Ovary (tissue), 7 donors: ENCODE measurements at regions not wholly inside any gene's neighbourhood (a gene's known extent, or its start where the extent isn't known, plus 50 kb on each side); places are given as distances from the start of the nearest gene placed in this dataset.

Experiments used
- DNase-seq, 5 donors: peaks; one replicate each; pipeline ENCODE4 v3.0.0-alpha.2; 2019 to 2020
- H3K27ac ChIP-seq, 2 donors: fragments of 200-600 bp; one replicate each; pipeline versions ENCODE4 v1.5.1 to v1.8.0; 2019 to 2022
- H3K27me3 ChIP-seq: fragments of 200-600 bp; one replicate; pipeline ENCODE4 v1.8.0; 2022
- H3K36me3 ChIP-seq: fragments of 200-600 bp; sonication (generic); one replicate; pipeline ENCODE4 v1.5.1; 2019
- H3K4me1 ChIP-seq: one replicate; pipeline ENCODE4 v1.8.1; 2013; ENCODE audit warnings: mild to moderate bottlenecking, moderate library complexity; ENCODE audit not compliant: insufficient read depth
- H3K4me3 ChIP-seq: fragments of 200-600 bp; sonication (generic); one replicate; pipeline ENCODE4 v1.5.1; 2017
- H3K9me3 ChIP-seq, 2 donors: fragments of 200-600 bp in 1 of 2; sonication (generic) in 1 of 2; one replicate each; pipeline versions ENCODE4 v1.5.1 to v1.8.1; 2013 to 2019; ENCODE audit warnings: mild to moderate bottlenecking in 1 of 2, moderate library complexity in 1 of 2
- EP300 ChIP-seq: sonication (generic); formaldehyde crosslinking; IDR thresholded peaks from one replicate; pipeline ENCODE4 v1.6.1; 2017; ENCODE audit warnings: antibody characterized with exemption
- POLR2A ChIP-seq: fragments of 450-650 bp; IDR thresholded peaks from one replicate; pipeline ENCODE4 v1.6.1; 2017; ENCODE audit warnings: antibody characterized with exemption, mild to moderate bottlenecking, moderate library complexity
- WGBS, 3 donors: extraction: QIAGEN DNeasy Blood & Tissue Kit in 1 of 3; methylation state at CpG; one replicate each; pipeline versions ENCODE4 v1.1.5 to v1.1.7; 2013 to 2017; 5-methylcytosine and 5-hydroxymethylcytosine counted together
- intact Hi-C, 4 donors: fragments of 100-400 bp; cut with DNase I; formaldehyde crosslinking; loops; one replicate each; pipeline versions ENCODE4 v1.11.0 to v1.15.1; 2022 to 2023
- TF ChIP-seq, protein P1 (sequence below), 3 donors: fragments of 450-650 bp in 2 of 3; fragments of 200-600 bp in 1 of 3; IDR thresholded peaks; one replicate each; pipeline versions ENCODE4 v1.5.1 to v1.8.0; 2016 to 2022; ENCODE audit warnings: antibody characterized with exemption in 3 of 3, mild to moderate bottlenecking in 1 of 3
- donor health status: DM: no; HTN: no; CAD: no; lungs with moderate emphysema.
- donor health status: DM: no; HTN: no; CAD: no.
- donor health status: Bipolar disorder and iron deficiency.
- donor health status: DM: no; HTN: no; CAD: no.
- donor health status: DM: yes; HTN: yes; CAD: no.

DNA sequence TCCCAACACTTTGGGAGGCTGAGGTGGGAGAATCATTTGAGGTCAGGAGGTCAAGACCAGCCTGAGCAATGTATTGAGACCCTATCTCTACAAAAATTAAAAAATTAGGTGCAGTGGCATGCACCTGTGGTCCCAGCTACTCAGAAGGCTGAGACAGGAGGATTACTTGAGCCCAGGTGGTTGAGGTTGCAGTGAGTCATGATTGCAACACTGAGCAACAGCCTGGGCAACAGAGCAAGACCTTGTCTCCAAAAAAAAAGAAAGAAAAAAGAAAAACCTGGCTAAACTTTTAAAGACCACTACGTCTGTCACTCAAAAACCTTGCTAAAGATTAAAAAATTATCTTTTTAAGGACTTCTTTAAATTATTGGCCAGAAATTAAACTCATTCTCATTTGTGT is 59.8 kb upstream of the ABCA1 start:
- H3K9me3 ChIP-seq: no peaks in the 10 kb centered on the region
- no peaks in the 10 kb centered on the region for H3K27me3 ChIP-seq
- TF ChIP-seq, protein P1, sequence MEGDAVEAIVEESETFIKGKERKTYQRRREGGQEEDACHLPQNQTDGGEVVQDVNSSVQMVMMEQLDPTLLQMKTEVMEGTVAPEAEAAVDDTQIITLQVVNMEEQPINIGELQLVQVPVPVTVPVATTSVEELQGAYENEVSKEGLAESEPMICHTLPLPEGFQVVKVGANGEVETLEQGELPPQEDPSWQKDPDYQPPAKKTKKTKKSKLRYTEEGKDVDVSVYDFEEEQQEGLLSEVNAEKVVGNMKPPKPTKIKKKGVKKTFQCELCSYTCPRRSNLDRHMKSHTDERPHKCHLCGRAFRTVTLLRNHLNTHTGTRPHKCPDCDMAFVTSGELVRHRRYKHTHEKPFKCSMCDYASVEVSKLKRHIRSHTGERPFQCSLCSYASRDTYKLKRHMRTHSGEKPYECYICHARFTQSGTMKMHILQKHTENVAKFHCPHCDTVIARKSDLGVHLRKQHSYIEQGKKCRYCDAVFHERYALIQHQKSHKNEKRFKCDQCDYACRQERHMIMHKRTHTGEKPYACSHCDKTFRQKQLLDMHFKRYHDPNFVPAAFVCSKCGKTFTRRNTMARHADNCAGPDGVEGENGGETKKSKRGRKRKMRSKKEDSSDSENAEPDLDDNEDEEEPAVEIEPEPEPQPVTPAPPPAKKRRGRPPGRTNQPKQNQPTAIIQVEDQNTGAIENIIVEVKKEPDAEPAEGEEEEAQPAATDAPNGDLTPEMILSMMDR (IDR thresholded peaks at IDR 0.05): no peak
- TF ChIP-seq EP300 (no peak), POLR2A (no peak)
- peaks cover 14% of the 10 kb centered on the region for H3K4me1 ChIP-seq
- WGBS, 3 donors: 88 to 100% (median 94%) methylated on average over 1 of the region's 1 CpG
- intact Hi-C loops: loop anchor here in 1 of 4 donors (10.0 kb wide), 1 partner anchor 53 kb away; no protein-coding TSS in a partner anchor
- DNase-seq: no peak
- H3K4me3 ChIP-seq: no peak overlapping the region
- H3K36me3 ChIP-seq: no peaks in the 10 kb centered on the region
- no peak overlapping the region for H3K27ac ChIP-seq

DNA sequence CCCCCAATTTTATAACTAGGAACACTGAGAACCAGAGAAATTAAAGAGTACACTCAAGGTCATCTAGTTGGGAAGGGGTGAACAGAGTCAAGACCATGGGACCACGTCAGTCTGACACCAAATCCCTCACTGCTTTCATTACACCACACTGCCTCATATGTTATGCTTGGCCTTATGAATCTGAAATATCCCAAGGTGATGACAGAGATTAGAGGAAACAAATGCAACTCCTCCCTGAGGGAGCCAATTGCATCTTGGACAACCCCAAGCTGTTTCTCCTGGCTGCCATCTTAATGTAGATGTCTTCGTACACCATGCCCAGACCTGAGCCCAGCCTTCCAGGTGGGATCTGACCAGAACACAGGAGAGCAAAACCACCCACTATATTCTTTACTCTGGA is 60.6 kb upstream of the ABCA1 start:
- H3K4me1 ChIP-seq: peaks cover 9% of the 10 kb centered on the region
- intact Hi-C loops: loop anchor here in 1 of 4 donors (10.0 kb wide), 1 partner anchor 54 kb away; no protein-coding TSS in a partner anchor
- H3K27ac ChIP-seq: no peak overlapping the region
- 78 to 90% (median 88%) methylated on average over 2 of the region's 2 CpGs for WGBS, 3 donors
- no peaks in the 10 kb centered on the region for H3K27me3 ChIP-seq
- H3K4me3 ChIP-seq: no peak overlapping the region
- no peaks in the 10 kb centered on the region for H3K36me3 ChIP-seq
- no peaks in the 10 kb centered on the region for H3K9me3 ChIP-seq
- TF ChIP-seq, protein P1 (IDR thresholded peaks at IDR 0.05): no peak
- TF ChIP-seq POLR2A (no peak), EP300 (no peak)
- DNase-seq: no peak

DNA sequence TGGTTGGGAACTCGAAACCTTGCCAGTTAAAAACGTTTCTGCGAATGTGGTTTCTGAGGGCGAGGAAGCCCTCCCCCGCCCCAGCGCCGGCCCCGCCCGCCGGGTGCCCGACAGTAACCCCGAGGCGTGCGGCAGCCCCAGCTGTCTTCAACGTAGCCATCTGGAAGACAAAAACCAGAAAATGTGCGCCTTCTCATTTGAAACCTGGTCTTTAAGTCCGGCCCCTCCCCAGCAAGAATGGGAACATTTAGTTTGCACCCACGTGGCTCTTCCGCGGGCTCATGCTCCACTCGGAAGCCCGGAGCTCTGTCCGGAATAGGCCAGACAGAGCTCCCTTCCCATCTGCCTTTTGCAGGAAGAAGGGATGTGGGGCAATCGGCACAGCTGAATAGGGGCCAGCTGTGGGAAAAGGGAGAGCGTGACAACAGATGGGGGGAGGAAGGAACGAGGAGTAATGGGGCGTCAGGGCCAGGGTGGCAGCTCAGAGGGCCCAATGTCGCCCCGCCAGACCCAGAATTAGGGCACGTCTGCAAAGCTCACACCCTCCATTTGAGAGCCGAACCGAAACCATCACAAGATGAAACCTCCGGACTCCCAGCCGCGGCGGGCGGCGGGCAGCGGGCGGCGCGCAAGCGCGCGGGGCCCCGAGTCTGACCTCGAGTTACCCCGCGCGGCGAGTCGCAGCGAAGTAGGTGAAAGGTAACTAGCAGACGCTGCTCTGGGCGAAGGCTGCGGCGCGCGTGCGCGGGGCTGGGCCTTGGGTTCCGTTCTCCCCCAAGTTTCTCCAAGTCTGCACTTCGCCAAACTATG is 63.4 kb upstream of the ABCA1 start:
- H3K9me3 ChIP-seq: no peaks in the 10 kb centered on the region
- 0 to 1% (median 0%) methylated on average over 40 to 63 of the region's 63 CpGs for WGBS, 3 donors
- intact Hi-C loops: loop anchor here in 1 of 4 donors (5.0 kb wide), 2 partner anchors 64 to 251 kb away; partner anchors contain the start of genes ABCA1 and SLC44A1
- H3K4me3 ChIP-seq: peak overlapping the region; percentile 60
- H3K27me3 ChIP-seq: no peaks in the 10 kb centered on the region
- H3K27ac ChIP-seq: peak overlapping the region; percentile 53 to 89
- H3K4me1 ChIP-seq: peaks cover 7% of the 10 kb centered on the region
- DNase-seq: peak; percentile 86 to 91 (median 91)
- TF ChIP-seq EP300 (no peak), POLR2A (peak; percentile 31)
- no peaks in the 10 kb centered on the region for H3K36me3 ChIP-seq

- TF ChIP-seq, protein P1 (IDR thresholded peaks at IDR 0.05): no peak
- no peak for TF ChIP-seq EP300
- TF ChIP-seq POLR2A: no peak
- Histone ChIP-seq H3K4me3 (no peak overlapping the region), H3K9me3 (no peaks in the 10 kb centered on the region), H3K36me3 (no peaks in the 10 kb centered on the region), H3K27ac (peak overlapping the region in 1 of 2 donors; percentile 26), H3K27me3 (no peaks in the 10 kb centered on the region), H3K4me1 (peaks cover 7% of the 10 kb centered on the region)
- WGBS, 3 donors: 50 to 69% (median 61%) methylated on average over 5 of the region's 5 CpGs
- intact Hi-C loops: loop anchor here in 1 of 4 donors (5.0 kb wide), 2 partner anchors 65 to 250 kb away; partner anchors contain the start of genes ABCA1 and SLC44A1
- no peak for DNase-seq
Observed at GRCh38 chr9:104992659-104993058, 64.7 kb upstream of the ABCA1 start.
